ENCODE measurements at regions not wholly inside any gene's neighbourhood (a gene's known extent, or its start where the extent isn't known, plus 50 kb on each side); places are given as distances from the start of the nearest gene placed in this dataset.

GRCh38 chr2:238963161-238963970, 115.5 kb downstream of the TWIST2 start:
- no peak for DNase-seq (ENCODE audit: extremely low spot score)
- CTCF ChIA-PET = no interaction called here
- no peak for TF ChIP-seq SUZ12 (IDR thresholded peaks at IDR 0.05)
- no peak for TF ChIP-seq FOXK2 (IDR thresholded peaks at IDR 0.05)
- TF ChIP-seq CTBP1 (IDR thresholded peaks at IDR 0.05; ENCODE audit: borderline replicate concordance) = no peak
- TF ChIP-seq FOXA1 (IDR thresholded peaks at IDR 0.05) = no peak
- TF ChIP-seq ARNT (IDR thresholded peaks at IDR 0.05) = no peak
- TF ChIP-seq L3MBTL2 (conservative IDR thresholded peaks at IDR 0.05) = no peak
- TF ChIP-seq HDGF (IDR thresholded peaks at IDR 0.05; ENCODE audit: borderline replicate concordance) = no peak
- no peak for TF ChIP-seq LEF1 (IDR thresholded peaks at IDR 0.05; ENCODE audit: borderline replicate concordance)
- no peak for TF ChIP-seq FOXM1 (IDR thresholded peaks at IDR 0.05; ENCODE audit: borderline replicate concordance)
- TF ChIP-seq TARDBP (IDR thresholded peaks at IDR 0.05) = no peak
- no peak for TF ChIP-seq SP1 (IDR thresholded peaks at IDR 0.05)
- TF ChIP-seq NFRKB (IDR thresholded peaks at IDR 0.05) = no peak
- TF ChIP-seq ZNF384 (IDR thresholded peaks at IDR 0.05) = no peak
- no peak for TF ChIP-seq BHLHE40 (IDR thresholded peaks at IDR 0.05; ENCODE audit: borderline replicate concordance)
- TF ChIP-seq ELF4 (IDR thresholded peaks at IDR 0.05) = no peak
- TF ChIP-seq, protein P1, sequence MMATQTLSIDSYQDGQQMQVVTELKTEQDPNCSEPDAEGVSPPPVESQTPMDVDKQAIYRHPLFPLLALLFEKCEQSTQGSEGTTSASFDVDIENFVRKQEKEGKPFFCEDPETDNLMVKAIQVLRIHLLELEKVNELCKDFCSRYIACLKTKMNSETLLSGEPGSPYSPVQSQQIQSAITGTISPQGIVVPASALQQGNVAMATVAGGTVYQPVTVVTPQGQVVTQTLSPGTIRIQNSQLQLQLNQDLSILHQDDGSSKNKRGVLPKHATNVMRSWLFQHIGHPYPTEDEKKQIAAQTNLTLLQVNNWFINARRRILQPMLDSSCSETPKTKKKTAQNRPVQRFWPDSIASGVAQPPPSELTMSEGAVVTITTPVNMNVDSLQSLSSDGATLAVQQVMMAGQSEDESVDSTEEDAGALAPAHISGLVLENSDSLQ (IDR thresholded peaks at IDR 0.05) = no peak
- POLR2A ChIA-PET = no interaction called here

- TF ChIP-seq LEF1 (IDR thresholded peaks at IDR 0.05; ENCODE audit: borderline replicate concordance) (no peak), FOXK2 (IDR thresholded peaks at IDR 0.05) (no peak), SUZ12 (IDR thresholded peaks at IDR 0.05) (no peak), ELF4 (IDR thresholded peaks at IDR 0.05) (no peak), CTBP1 (IDR thresholded peaks at IDR 0.05; ENCODE audit: borderline replicate concordance) (no peak), HDGF (IDR thresholded peaks at IDR 0.05; ENCODE audit: borderline replicate concordance) (no peak), NFRKB (IDR thresholded peaks at IDR 0.05) (no peak)
- TF ChIP-seq, protein P1 (IDR thresholded peaks at IDR 0.05) = no peak
- CTCF ChIA-PET = no interaction called here
- POLR2A ChIA-PET = no interaction called here
- DNase-seq (ENCODE audit: extremely low spot score) = no peak
Observed at GRCh38 chr2:238963971-238964328, 116.1 kb downstream of the TWIST2 start.

DNA sequence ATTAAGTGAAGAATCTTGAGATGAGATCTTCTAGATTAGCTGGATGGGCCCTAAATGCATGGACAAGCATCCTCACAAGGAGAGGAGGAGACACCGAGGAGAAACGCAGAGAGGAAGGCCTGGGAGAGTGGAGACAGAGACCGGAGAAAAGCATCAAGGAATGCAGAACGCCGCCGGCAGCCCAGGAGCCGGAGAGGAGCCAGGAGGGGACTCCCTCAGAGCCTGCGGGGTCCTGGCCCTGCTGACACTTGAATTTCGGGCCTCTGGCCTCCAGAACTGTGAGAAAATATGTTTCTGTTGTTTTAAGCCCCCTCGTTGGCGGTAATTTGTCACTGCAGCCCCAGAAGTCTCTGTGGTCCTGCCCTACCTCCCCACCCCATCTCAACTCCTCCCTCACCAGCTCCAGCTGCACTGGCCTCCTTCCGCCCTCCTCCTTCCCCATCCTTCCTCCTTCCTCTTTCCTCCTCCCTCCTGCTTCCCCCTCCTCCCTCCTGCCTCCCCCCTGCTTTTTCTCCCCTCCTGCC, 116.7 kb downstream of the TWIST2 start:
- DNase-seq (ENCODE audit: extremely low spot score) = no peak
- CTCF ChIA-PET = no interaction called here
- TF ChIP-seq CTBP1 (IDR thresholded peaks at IDR 0.05; ENCODE audit: borderline replicate concordance) = no peak
- no peak for TF ChIP-seq SP1 (IDR thresholded peaks at IDR 0.05)
- no peak for TF ChIP-seq BHLHE40 (IDR thresholded peaks at IDR 0.05; ENCODE audit: borderline replicate concordance)
- no peak for TF ChIP-seq HDGF (IDR thresholded peaks at IDR 0.05; ENCODE audit: borderline replicate concordance)
- no peak for TF ChIP-seq ARNT (IDR thresholded peaks at IDR 0.05)
- TF ChIP-seq SUZ12 (IDR thresholded peaks at IDR 0.05) = no peak
- POLR2A ChIA-PET = no interaction called here

GRCh38 chr2:238965371-238966071, 117.6 kb downstream of the TWIST2 start:
- no peak for TF ChIP-seq TARDBP (IDR thresholded peaks at IDR 0.05)
- TF ChIP-seq FOXK2 (IDR thresholded peaks at IDR 0.05) = no peak
- TF ChIP-seq NFRKB (IDR thresholded peaks at IDR 0.05) = no peak
- no peak for TF ChIP-seq FOXA1 (IDR thresholded peaks at IDR 0.05)
- TF ChIP-seq BHLHE40 (IDR thresholded peaks at IDR 0.05; ENCODE audit: borderline replicate concordance) = no peak
- TF ChIP-seq ELF4 (IDR thresholded peaks at IDR 0.05) = no peak
- TF ChIP-seq ZNF384 (IDR thresholded peaks at IDR 0.05) = no peak
- TF ChIP-seq L3MBTL2 (conservative IDR thresholded peaks at IDR 0.05) = no peak
- TF ChIP-seq SUZ12 (IDR thresholded peaks at IDR 0.05) = no peak
- no peak for TF ChIP-seq LEF1 (IDR thresholded peaks at IDR 0.05; ENCODE audit: borderline replicate concordance)
- TF ChIP-seq CTBP1 (IDR thresholded peaks at IDR 0.05; ENCODE audit: borderline replicate concordance) = no peak
- TF ChIP-seq SP1 (IDR thresholded peaks at IDR 0.05) = no peak
- no peak for TF ChIP-seq HDGF (IDR thresholded peaks at IDR 0.05; ENCODE audit: borderline replicate concordance)
- TF ChIP-seq FOXM1 (IDR thresholded peaks at IDR 0.05; ENCODE audit: borderline replicate concordance) = no peak
- TF ChIP-seq, protein P1 (IDR thresholded peaks at IDR 0.05) = no peak
- TF ChIP-seq ARNT (IDR thresholded peaks at IDR 0.05) = no peak
- DNase-seq (ENCODE audit: extremely low spot score) = no peak
- POLR2A ChIA-PET = no interaction called here
- CTCF ChIA-PET = no interaction called here

DNA sequence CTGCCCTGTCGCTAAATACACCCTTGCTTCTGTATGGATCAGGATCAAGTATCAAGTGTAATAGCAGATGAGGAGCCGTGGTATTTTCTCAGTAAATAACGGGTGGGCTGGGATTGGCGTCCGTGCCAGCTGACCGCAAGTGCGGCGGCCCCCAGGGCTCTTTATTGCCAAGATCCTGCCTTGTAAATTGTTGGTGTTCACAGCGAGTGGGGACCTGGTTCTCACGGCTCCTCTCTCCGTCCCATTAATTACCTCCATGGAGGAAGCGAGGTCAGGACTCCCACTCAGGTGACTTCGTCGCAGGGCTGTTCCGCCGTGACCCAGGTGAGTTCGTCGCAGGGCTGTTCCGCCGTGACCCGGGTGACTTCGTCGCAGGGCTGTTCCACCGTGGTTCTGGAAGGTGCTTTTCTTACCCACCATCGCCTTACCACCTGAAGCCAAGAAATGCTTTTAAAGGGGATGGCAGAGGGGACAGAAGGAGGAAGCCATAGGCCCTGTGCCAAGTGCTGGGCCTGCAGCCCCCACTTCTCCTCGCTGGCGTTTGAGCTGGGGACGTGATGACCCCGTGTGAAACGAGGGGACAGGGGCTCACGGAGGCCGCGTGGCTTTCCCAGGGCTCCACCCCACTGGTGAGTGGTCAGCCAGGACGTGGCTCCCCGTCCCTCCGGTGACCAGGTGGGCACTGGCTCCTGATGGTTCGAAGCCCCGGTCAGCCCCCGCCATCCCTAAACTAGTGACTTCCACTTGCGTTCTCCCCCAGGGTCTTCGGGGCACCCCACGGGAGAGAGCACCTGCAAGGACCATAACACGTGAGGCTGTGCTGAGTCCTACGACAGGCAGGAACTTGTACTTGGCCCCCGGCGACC, 118.4 kb downstream of the TWIST2 start:
- TF ChIP-seq SUZ12 (IDR thresholded peaks at IDR 0.05) (no peak), FOXM1 (IDR thresholded peaks at IDR 0.05; ENCODE audit: borderline replicate concordance) (no peak), FOXK2 (IDR thresholded peaks at IDR 0.05) (no peak), TARDBP (IDR thresholded peaks at IDR 0.05) (no peak), ELF4 (IDR thresholded peaks at IDR 0.05) (no peak), CTBP1 (IDR thresholded peaks at IDR 0.05; ENCODE audit: borderline replicate concordance) (no peak), ZNF384 (IDR thresholded peaks at IDR 0.05) (no peak), BHLHE40 (IDR thresholded peaks at IDR 0.05; ENCODE audit: borderline replicate concordance) (no peak), HDGF (IDR thresholded peaks at IDR 0.05; ENCODE audit: borderline replicate concordance) (no peak)
- DNase-seq (ENCODE audit: extremely low spot score) = no peak
- ChIA-PET POLR2A (no interaction called here), CTCF (no interaction called here)

All from HEK293T (cell line).